Ishikawa (cell line): ENCODE measurements at regions not wholly inside any gene's neighbourhood (a gene's known extent, or its start where the extent isn't known, plus 50 kb on each side); places are given as distances from the start of the nearest gene placed in this dataset.

ENCODE experiments used
- CEBPB ChIP-seq: IDR thresholded peaks from 2 replicates; pipeline ENCODE4 v1.6.1; 2012
- CREB1 ChIP-seq: IDR thresholded peaks from 2 replicates; pipeline ENCODE4 v1.6.1; 2012; ENCODE audit warnings: low read depth
- EGR1 ChIP-seq: IDR thresholded peaks from 2 replicates; pipeline ENCODE4 v1.6.1; 2012
- EP300 ChIP-seq: IDR thresholded peaks from 2 replicates; pipeline ENCODE4 v1.6.1; 2012; ENCODE audit warnings: borderline replicate concordance
- FOXM1 ChIP-seq: IDR thresholded peaks from 2 replicates; pipeline ENCODE4 v1.6.1; 2012; ENCODE audit warnings: low read depth, borderline replicate concordance
- NFIC ChIP-seq: IDR thresholded peaks from 2 replicates; pipeline ENCODE4 v1.6.1; 2012
- RAD21 ChIP-seq: IDR thresholded peaks from 2 replicates; pipeline ENCODE4 v1.6.1; 2012; ENCODE audit warnings: low read depth
- TAF1 ChIP-seq: IDR thresholded peaks from 2 replicates; pipeline ENCODE4 v1.6.1; 2012; ENCODE audit warnings: low read depth, mild to moderate bottlenecking
- TCF12 ChIP-seq: IDR thresholded peaks from 2 replicates; pipeline ENCODE4 v1.6.1; 2012; ENCODE audit warnings: low read depth
- YY1 ChIP-seq: IDR thresholded peaks from 2 replicates; pipeline ENCODE4 v1.6.1; 2012; ENCODE audit warnings: low read depth
- TF ChIP-seq, protein P1 (sequence below): IDR thresholded peaks from 2 replicates; pipeline ENCODE4 v1.6.1; 2012
- TF ChIP-seq, protein P2 (sequence below): IDR thresholded peaks from 2 replicates; pipeline ENCODE4 v1.6.1; 2012; ENCODE audit warnings: low read depth, mild to moderate bottlenecking

DNA sequence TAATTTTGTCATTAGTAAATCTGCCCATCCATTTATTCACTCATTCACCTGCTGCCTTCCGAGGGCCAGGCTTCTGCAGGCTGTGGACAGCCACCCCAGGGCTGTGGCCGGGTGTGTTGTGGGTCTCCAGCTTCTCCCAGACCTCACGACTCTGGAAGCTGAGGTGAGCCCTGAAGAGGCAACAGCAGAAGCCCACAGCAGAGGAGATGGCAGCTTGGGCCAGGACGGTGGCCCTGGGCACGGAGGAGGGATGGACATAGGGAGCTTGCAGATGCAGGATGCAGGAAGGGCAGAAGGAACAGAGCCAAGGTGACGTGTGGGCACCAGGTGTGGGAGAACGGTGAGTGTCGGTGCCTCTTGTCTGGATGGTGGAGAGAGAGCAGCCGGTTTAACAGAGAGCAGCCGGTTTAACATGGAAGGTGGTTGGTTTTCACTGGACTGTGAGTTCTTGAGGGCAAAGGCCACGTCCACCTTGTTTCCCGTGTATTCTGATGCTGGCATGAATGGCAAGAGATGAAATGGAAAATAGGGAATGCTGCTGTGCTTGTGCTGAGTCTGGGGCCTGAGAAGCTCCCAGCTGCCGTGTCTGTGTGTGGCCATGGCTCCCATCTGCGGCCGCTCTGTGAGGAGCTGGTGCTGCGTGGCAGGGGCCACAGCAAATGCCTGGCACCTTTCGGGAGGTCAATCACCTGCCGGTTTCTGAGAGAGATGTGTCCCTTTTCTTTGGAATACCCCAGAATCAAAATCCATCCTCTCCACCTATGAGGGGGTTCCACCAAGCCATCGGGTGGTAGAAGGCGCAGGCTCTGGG, 669.9 kb downstream of the BRD1 start:
- TF ChIP-seq YY1 (no peak), EP300 (no peak), TAF1 (no peak), CEBPB (no peak), EGR1 (no peak), TCF12 (no peak), RAD21 (no peak), NFIC (no peak), CREB1 (no peak), FOXM1 (no peak)
- TF ChIP-seq, protein P1, sequence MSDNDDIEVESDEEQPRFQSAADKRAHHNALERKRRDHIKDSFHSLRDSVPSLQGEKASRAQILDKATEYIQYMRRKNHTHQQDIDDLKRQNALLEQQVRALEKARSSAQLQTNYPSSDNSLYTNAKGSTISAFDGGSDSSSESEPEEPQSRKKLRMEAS, result no peak
- TF ChIP-seq, protein P2, sequence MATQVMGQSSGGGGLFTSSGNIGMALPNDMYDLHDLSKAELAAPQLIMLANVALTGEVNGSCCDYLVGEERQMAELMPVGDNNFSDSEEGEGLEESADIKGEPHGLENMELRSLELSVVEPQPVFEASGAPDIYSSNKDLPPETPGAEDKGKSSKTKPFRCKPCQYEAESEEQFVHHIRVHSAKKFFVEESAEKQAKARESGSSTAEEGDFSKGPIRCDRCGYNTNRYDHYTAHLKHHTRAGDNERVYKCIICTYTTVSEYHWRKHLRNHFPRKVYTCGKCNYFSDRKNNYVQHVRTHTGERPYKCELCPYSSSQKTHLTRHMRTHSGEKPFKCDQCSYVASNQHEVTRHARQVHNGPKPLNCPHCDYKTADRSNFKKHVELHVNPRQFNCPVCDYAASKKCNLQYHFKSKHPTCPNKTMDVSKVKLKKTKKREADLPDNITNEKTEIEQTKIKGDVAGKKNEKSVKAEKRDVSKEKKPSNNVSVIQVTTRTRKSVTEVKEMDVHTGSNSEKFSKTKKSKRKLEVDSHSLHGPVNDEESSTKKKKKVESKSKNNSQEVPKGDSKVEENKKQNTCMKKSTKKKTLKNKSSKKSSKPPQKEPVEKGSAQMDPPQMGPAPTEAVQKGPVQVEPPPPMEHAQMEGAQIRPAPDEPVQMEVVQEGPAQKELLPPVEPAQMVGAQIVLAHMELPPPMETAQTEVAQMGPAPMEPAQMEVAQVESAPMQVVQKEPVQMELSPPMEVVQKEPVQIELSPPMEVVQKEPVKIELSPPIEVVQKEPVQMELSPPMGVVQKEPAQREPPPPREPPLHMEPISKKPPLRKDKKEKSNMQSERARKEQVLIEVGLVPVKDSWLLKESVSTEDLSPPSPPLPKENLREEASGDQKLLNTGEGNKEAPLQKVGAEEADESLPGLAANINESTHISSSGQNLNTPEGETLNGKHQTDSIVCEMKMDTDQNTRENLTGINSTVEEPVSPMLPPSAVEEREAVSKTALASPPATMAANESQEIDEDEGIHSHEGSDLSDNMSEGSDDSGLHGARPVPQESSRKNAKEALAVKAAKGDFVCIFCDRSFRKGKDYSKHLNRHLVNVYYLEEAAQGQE, result no peak
